ENCODE measurements at regions not wholly inside any gene's neighbourhood (a gene's known extent, or its start where the extent isn't known, plus 50 kb on each side); places are given as distances from the start of the nearest gene placed in this dataset.

- H3K27me3 ChIP-seq, result no peaks in the 10 kb centered on the region
- no peaks in the 10 kb centered on the region for H3K36me3 ChIP-seq
- H3K4me3 ChIP-seq (ENCODE audit: low read depth, low read length), result no peak overlapping the region
- peaks cover 12% of the 10 kb centered on the region for H3K4me1 ChIP-seq
- TF ChIP-seq CTCF (IDR thresholded peaks at IDR 0.05; ENCODE audit: low read depth, low read length), result no peak
- no peak for DNase-seq
- H3K9me3 ChIP-seq, result no peaks in the 10 kb centered on the region
Observed at GRCh38 chr10:44042075-44042770, 342.7 kb downstream of the CXCL12 start.

GRCh38 chr10:44039599-44039998 is 345.3 kb downstream of the CXCL12 start:
- Histone ChIP-seq H3K9me3 (no peaks in the 10 kb centered on the region), H3K4me1 (peaks cover under 1% of the 10 kb centered on the region; the same call in 1 of the 2 replicates), H3K36me3 (no peaks in the 10 kb centered on the region), H3K4me3 (ENCODE audit: low read depth, low read length) (no peak overlapping the region), H3K27me3 (no peaks in the 10 kb centered on the region)
- no peak for TF ChIP-seq CTCF (IDR thresholded peaks at IDR 0.05; ENCODE audit: low read depth, low read length)
- DNase-seq, result no peak

GRCh38 chr10:44036425-44036824 is 348.5 kb downstream of the CXCL12 start:
- Histone ChIP-seq H3K9me3 (no peaks in the 10 kb centered on the region), H3K27me3 (no peaks in the 10 kb centered on the region), H3K4me1 (no peaks in the 10 kb centered on the region), H3K4me3 (ENCODE audit: low read depth, low read length) (no peak overlapping the region), H3K36me3 (no peaks in the 10 kb centered on the region)
- no peak for TF ChIP-seq CTCF (IDR thresholded peaks at IDR 0.05; ENCODE audit: low read depth, low read length)
- DNase-seq, result no peak

- Histone ChIP-seq H3K36me3 (no peaks in the 10 kb centered on the region), H3K4me3 (ENCODE audit: low read depth, low read length) (no peak overlapping the region), H3K9me3 (no peaks in the 10 kb centered on the region), H3K27me3 (no peaks in the 10 kb centered on the region), H3K4me1 (no peaks in the 10 kb centered on the region)
- DNase-seq, result no peak
- TF ChIP-seq CTCF (IDR thresholded peaks at IDR 0.05; ENCODE audit: low read depth, low read length), result no peak
Observed at GRCh38 chr10:44035474-44036197, 349.3 kb downstream of the CXCL12 start.

- no peaks in the 10 kb centered on the region for H3K9me3 ChIP-seq
- no peaks in the 10 kb centered on the region for H3K36me3 ChIP-seq
- no peaks in the 10 kb centered on the region for H3K4me1 ChIP-seq
- no peaks in the 10 kb centered on the region for H3K27me3 ChIP-seq
- H3K4me3 ChIP-seq (ENCODE audit: low read depth, low read length), result no peak overlapping the region
- no peak for DNase-seq
- no peak for TF ChIP-seq CTCF (IDR thresholded peaks at IDR 0.05; ENCODE audit: low read depth, low read length)
Observed at GRCh38 chr10:44034946-44035345, 350.0 kb downstream of the CXCL12 start.

GRCh38 chr10:44033008-44033407 is 351.9 kb downstream of the CXCL12 start:
- H3K4me3 ChIP-seq (ENCODE audit: low read depth, low read length), result no peak overlapping the region
- H3K27me3 ChIP-seq, result no peaks in the 10 kb centered on the region
- DNase-seq, result no peak
- H3K36me3 ChIP-seq, result no peaks in the 10 kb centered on the region
- no peak for TF ChIP-seq CTCF (IDR thresholded peaks at IDR 0.05; ENCODE audit: low read depth, low read length)
- H3K4me1 ChIP-seq, result no peaks in the 10 kb centered on the region
- H3K9me3 ChIP-seq, result no peaks in the 10 kb centered on the region
